Epithelial cell of prostate (primary cell): ENCODE measurements at regions not wholly inside any gene's neighbourhood (a gene's known extent, or its start where the extent isn't known, plus 50 kb on each side); places are given as distances from the start of the nearest gene placed in this dataset.
"Not testable (repeated sequence)": the region's sequence is repeated elsewhere in the genome, so short reads cannot be mapped to it uniquely, and the experiment has no call there.

ENCODE experiments used
- DNase-seq: peaks from one replicate; pipeline ENCODE4 v3.0.0-alpha.2; 2011; ENCODE audit warnings: low read depth, low spot score
- H3K27ac ChIP-seq: fragments of 450-650 bp; 2 replicates; pipeline ENCODE4 v1.5.1; 2017; ENCODE audit warnings: mild to moderate bottlenecking

- DNase-seq = no peak
- H3K27ac ChIP-seq = no peak overlapping the region
Observed at GRCh38 chr1:182003953-182004586, 57.4 kb downstream of the ZNF648 start.

GRCh38 chr1:182003025-182003725 is 58.3 kb downstream of the ZNF648 start:
- no peak for DNase-seq
- no peak overlapping the region for H3K27ac ChIP-seq

GRCh38 chr1:182002570-182002969 is 58.9 kb downstream of the ZNF648 start:
- DNase-seq = no peak
- H3K27ac ChIP-seq = no peak overlapping the region

- DNase-seq = no peak
- H3K27ac ChIP-seq = no peak overlapping the region
Observed at GRCh38 chr1:181998858-181999257, 62.7 kb downstream of the ZNF648 start.

GRCh38 chr1:181992072-181992471 is 69.4 kb downstream of the ZNF648 start:
- no peak for DNase-seq
- no peak overlapping the region for H3K27ac ChIP-seq

- H3K27ac ChIP-seq = no peak overlapping the region
- DNase-seq = no peak
Observed at GRCh38 chr1:181990728-181991127, 70.8 kb downstream of the ZNF648 start.

GRCh38 chr1:181989261-181989920 is 72.1 kb downstream of the ZNF648 start:
- no peak for DNase-seq
- H3K27ac ChIP-seq = no peak overlapping the region

- no peak overlapping the region for H3K27ac ChIP-seq
- DNase-seq = no peak
Observed at GRCh38 chr1:181987996-181988395, 73.5 kb downstream of the ZNF648 start.

GRCh38 chr1:181987334-181987895 is 74.1 kb downstream of the ZNF648 start:
- no peak for DNase-seq
- H3K27ac ChIP-seq = no peak overlapping the region

- H3K27ac ChIP-seq = no peak overlapping the region
- no peak for DNase-seq
Observed at GRCh38 chr1:181986907-181987305, 74.6 kb downstream of the ZNF648 start.

- no peak overlapping the region for H3K27ac ChIP-seq
- no peak for DNase-seq
Observed at GRCh38 chr1:181985936-181986906, 75.3 kb downstream of the ZNF648 start.

GRCh38 chr1:181985281-181985680 is 76.2 kb downstream of the ZNF648 start:
- H3K27ac ChIP-seq = no peak overlapping the region
- no peak for DNase-seq

- H3K27ac ChIP-seq = no peak overlapping the region
- no peak for DNase-seq
Observed at GRCh38 chr1:181984006-181984405, 77.5 kb downstream of the ZNF648 start.

- DNase-seq = no peak
- no peak overlapping the region for H3K27ac ChIP-seq
Observed at GRCh38 chr1:181981821-181982220, 79.7 kb downstream of the ZNF648 start.

GRCh38 chr1:181972256-181972655 is 89.3 kb downstream of the ZNF648 start:
- no peak overlapping the region for H3K27ac ChIP-seq
- no peak for DNase-seq

- no peak overlapping the region for H3K27ac ChIP-seq
- no peak for DNase-seq
Observed at GRCh38 chr1:181971424-181971823, 90.1 kb downstream of the ZNF648 start.

- DNase-seq = no peak
- no peak overlapping the region for H3K27ac ChIP-seq
Observed at GRCh38 chr1:181969902-181970301, 91.6 kb downstream of the ZNF648 start.

GRCh38 chr1:181954696-181955095 is 106.8 kb downstream of the ZNF648 start:
- not testable (repeated sequence) for DNase-seq, H3K27ac ChIP-seq

- DNase-seq, H3K27ac ChIP-seq: not testable (repeated sequence)
Observed at GRCh38 chr1:181954178-181954577, 107.3 kb downstream of the ZNF648 start.

- no peak for DNase-seq
- H3K27ac ChIP-seq = no peak overlapping the region
Observed at GRCh38 chr1:181953596-181953995, 107.9 kb downstream of the ZNF648 start.
